ENCODE measurements at regions not wholly inside any gene's neighbourhood (a gene's known extent, or its start where the extent isn't known, plus 50 kb on each side); places are given as distances from the start of the nearest gene placed in this dataset.
"Not testable (repeated sequence)": the region's sequence is repeated elsewhere in the genome, so short reads cannot be mapped to it uniquely, and the experiment has no call there.

- no peak for DNase-seq (ENCODE audit: low read depth)
Measured at GRCh38 chr5:105689596-105689995, 1981.1 kb downstream of the EFNA5 start.

- DNase-seq (ENCODE audit: low read depth): no peak
Measured at GRCh38 chr5:105688227-105688792, 1982.4 kb downstream of the EFNA5 start.

GRCh38 chr5:105687493-105687892 lies 1983.2 kb downstream of the EFNA5 start:
- DNase-seq (ENCODE audit: low read depth): no peak

- DNase-seq (ENCODE audit: low read depth): no peak
Measured at GRCh38 chr5:105685884-105686283, 1984.9 kb downstream of the EFNA5 start.

- no peak for DNase-seq (ENCODE audit: low read depth)
Measured at GRCh38 chr5:105684799-105685198, 1985.9 kb downstream of the EFNA5 start.

- DNase-seq (ENCODE audit: low read depth): no peak
Measured at GRCh38 chr5:105680858-105681475, 1989.8 kb downstream of the EFNA5 start.

- no peak for DNase-seq (ENCODE audit: low read depth)
Measured at GRCh38 chr5:105677291-105677690, 1993.4 kb downstream of the EFNA5 start.

GRCh38 chr5:105670596-105670995 lies 2000.1 kb downstream of the EFNA5 start:
- no peak for DNase-seq (ENCODE audit: low read depth)

- DNase-seq (ENCODE audit: low read depth): no peak
Measured at GRCh38 chr5:105663671-105664070, 2007.1 kb downstream of the EFNA5 start.

GRCh38 chr5:105659396-105659795 lies 2011.3 kb downstream of the EFNA5 start:
- DNase-seq (ENCODE audit: low read depth): no peak

- no peak for DNase-seq (ENCODE audit: low read depth)
Measured at GRCh38 chr5:105640328-105640727, 2030.4 kb downstream of the EFNA5 start.

GRCh38 chr5:105639511-105639910 lies 2031.2 kb downstream of the EFNA5 start:
- DNase-seq (ENCODE audit: low read depth): no peak

GRCh38 chr5:105639068-105639467 lies 2031.7 kb downstream of the EFNA5 start:
- DNase-seq (ENCODE audit: low read depth): no peak

GRCh38 chr5:105638437-105638836 lies 2032.3 kb downstream of the EFNA5 start:
- DNase-seq (ENCODE audit: low read depth): no peak

GRCh38 chr5:105632043-105632442 lies 2038.7 kb downstream of the EFNA5 start:
- peak; percentile 2 for DNase-seq (ENCODE audit: low read depth)

GRCh38 chr5:105630803-105631202 lies 2039.9 kb downstream of the EFNA5 start:
- no peak for DNase-seq (ENCODE audit: low read depth)

GRCh38 chr5:105619725-105620124 lies 2051.0 kb downstream of the EFNA5 start:
- DNase-seq (ENCODE audit: low read depth): no peak

- DNase-seq (ENCODE audit: low read depth): no peak
Measured at GRCh38 chr5:105617436-105618215, 2053.1 kb downstream of the EFNA5 start.

GRCh38 chr5:105616599-105616998 lies 2054.0 kb upstream of the NUDT12 start:
- DNase-seq (ENCODE audit: low read depth): no peak

- DNase-seq (ENCODE audit: low read depth): not testable (repeated sequence)
Measured at GRCh38 chr5:105602406-105602805, 2039.8 kb upstream of the NUDT12 start.

- no peak for DNase-seq (ENCODE audit: low read depth)
Measured at GRCh38 chr5:105593011-105593760, 2030.6 kb upstream of the NUDT12 start.

GRCh38 chr5:105587963-105588662 lies 2025.5 kb upstream of the NUDT12 start:
- no peak for DNase-seq (ENCODE audit: low read depth)

All from stromal cell of bone marrow (primary cell).